Pancreas (tissue), 10 donors: ENCODE measurements at regions not wholly inside any gene's neighbourhood (a gene's known extent, or its start where the extent isn't known, plus 50 kb on each side); places are given as distances from the start of the nearest gene placed in this dataset.
A peak's percentile ranks its signal among the peaks of the same experiment; 100 is the strongest.

Experiments
- ATAC-seq, 4 donors: fragments of 200-7000 bp; cut with Tn5 transposase; one replicate each; pipeline versions ENCODE4 v1.8.0 to v1.9.1; 2020; ENCODE audit warnings: mild to moderate bottlenecking in 4 of 4, moderate library complexity in 4 of 4
- DNase-seq, 6 donors: peaks; one replicate each; pipeline ENCODE4 v3.0.0-alpha.2; 2020
- FAIRE-seq: peaks from 2 replicates; lab custom pipeline; 2012; peaks lifted over from hg19 to GRCh38; lab: Jason Lieb, UNC
- H3K27ac ChIP-seq, 4 donors: fragments of 200-600 bp; sonication (generic); 1 replicate in 3 of 4; 2 replicates in 1 of 4; pipeline versions ENCODE4 v1.5.0 to v1.8.0; 2020
- H3K27me3 ChIP-seq, 4 donors: fragments of 200-600 bp; one replicate each; pipeline ENCODE4 v1.8.0; 2021
- H3K36me3 ChIP-seq, 3 donors: fragments of 200-600 bp; sonication (generic) in 1 of 3; one replicate each; pipeline versions ENCODE4 v1.5.0 to v1.8.0; 2020 to 2021
- H3K4me1 ChIP-seq, 3 donors: fragments of 200-600 bp; one replicate each; pipeline ENCODE4 v1.8.0; 2021
- H3K4me3 ChIP-seq, 4 donors: fragments of 200-600 bp; sonication (generic) in 2 of 4; one replicate each; pipeline versions ENCODE4 v1.5.0 to v1.8.0; 2020 to 2021
- H3K9me3 ChIP-seq, 4 donors: fragments of 200-600 bp; one replicate each; pipeline ENCODE4 v1.8.0; 2021
- CTCF ChIP-seq, 4 donors: fragments of 200-600 bp; sonication (generic) in 3 of 4; IDR thresholded peaks; one replicate each; pipeline versions ENCODE4 v1.5.0 to v1.8.0; 2021; ENCODE audit warnings: antibody characterized with exemption in 4 of 4
- WGBS, 2 donors: extraction: QIAGEN DNeasy Blood & Tissue Kit; methylation state at CpG; one replicate each; pipeline ENCODE4 v1.1.7; 2013; 5-methylcytosine and 5-hydroxymethylcytosine counted together
- intact Hi-C, 3 donors: fragments of 100-400 bp; cut with DNase I; formaldehyde crosslinking; loops; one replicate each; pipeline versions ENCODE4 v1.11.1 to v1.14.2; 2022
- donor health status: healthy with polysubstance abuse.
- donor health status: DM: no; HTN: no; CAD: no; lungs with moderate emphysema.
- donor health status: DM: no; HTN: no; CAD: no.
- donor health status: control.
- donor health status: control.
- donor health status: Bipolar disorder and iron deficiency.
- donor health status: DM: yes; HTN: yes; CAD: no.
- donor health status: DM: no; HTN: no; CAD: no.
- donor health status: DM: no; HTN: no; CAD: no.
- donor health status: DM: yes; HTN: yes; CAD: no.

GRCh38 chr13:31912647-31913401, 118.8 kb upstream of the FRY start:
- ATAC-seq (no peak), FAIRE-seq (no peak), DNase-seq (no peak)
- Histone ChIP-seq H3K9me3 (no peaks in the 10 kb centered on the region), H3K4me1 (peaks cover 0 to 9% (median 0%) of the 10 kb centered on the region in 3 donors), H3K27ac (no peak overlapping the region), H3K36me3 (no peaks in the 10 kb centered on the region), H3K27me3 (no peaks in the 10 kb centered on the region), H3K4me3 (no peak overlapping the region)
- 81 to 83% methylated on average over 2 of the region's 2 CpGs for WGBS, 2 donors
- no peak for TF ChIP-seq CTCF (IDR thresholded peaks at IDR 0.05)
- intact Hi-C loops = loop anchor here in 1 of 3 donors (10.0 kb wide), 2 partner anchors 72 to 392 kb away; no protein-coding TSS in a partner anchor

- WGBS, 2 donors = 75 to 82% methylated on average over 2 of the region's 2 CpGs
- H3K9me3 ChIP-seq = no peaks in the 10 kb centered on the region
- H3K4me3 ChIP-seq = no peak overlapping the region
- no peaks in the 10 kb centered on the region for H3K36me3 ChIP-seq
- no peak for FAIRE-seq
- no peak overlapping the region for H3K27ac ChIP-seq
- H3K27me3 ChIP-seq = no peaks in the 10 kb centered on the region
- intact Hi-C loops = loop anchor here in 1 of 3 donors (10.0 kb wide), 2 partner anchors 71 to 391 kb away; no protein-coding TSS in a partner anchor
- ATAC-seq = peak; percentile 57 to 89 (median 80)
- TF ChIP-seq CTCF (IDR thresholded peaks at IDR 0.05) = no peak
- peak in 2 of 6 donors; percentile 13 to 36 for DNase-seq
- H3K4me1 ChIP-seq = peaks cover 0 to 9% (median 0%) of the 10 kb centered on the region in 3 donors
Observed at GRCh38 chr13:31913459-31913858, 118.1 kb upstream of the FRY start.

- no peak for TF ChIP-seq CTCF (IDR thresholded peaks at IDR 0.05)
- Histone ChIP-seq H3K36me3 (no peaks in the 10 kb centered on the region), H3K9me3 (no peaks in the 10 kb centered on the region), H3K27me3 (no peaks in the 10 kb centered on the region), H3K4me3 (no peak overlapping the region), H3K27ac (no peak overlapping the region), H3K4me1 (peaks cover 0 to 5% (median 0%) of the 10 kb centered on the region in 3 donors)
- no peak for DNase-seq
- WGBS, 2 donors = 92 to 94% methylated on average over 4 of the region's 4 CpGs
- no peak for ATAC-seq
- no peak for FAIRE-seq
- intact Hi-C loops = loop anchor here in 1 of 3 donors (10.0 kb wide), 2 partner anchors 70 to 390 kb away; no protein-coding TSS in a partner anchor
Observed at GRCh38 chr13:31914843-31915242, 116.7 kb upstream of the FRY start.

GRCh38 chr13:31918707-31919106, 112.9 kb upstream of the FRY start:
- FAIRE-seq = no peak
- Histone ChIP-seq H3K36me3 (no peaks in the 10 kb centered on the region), H3K27me3 (no peaks in the 10 kb centered on the region), H3K4me3 (no peak overlapping the region), H3K4me1 (no peaks in the 10 kb centered on the region), H3K27ac (no peak overlapping the region), H3K9me3 (no peaks in the 10 kb centered on the region)
- 82 to 83% methylated on average over 2 of the region's 2 CpGs for WGBS, 2 donors
- no peak for DNase-seq
- ATAC-seq = no peak
- intact Hi-C loops = loop anchor here in 1 of 3 donors (10.0 kb wide), 2 partner anchors 66 to 386 kb away; no protein-coding TSS in a partner anchor
- TF ChIP-seq CTCF (IDR thresholded peaks at IDR 0.05) = no peak

GRCh38 chr13:31919241-31919640, 112.3 kb upstream of the FRY start:
- intact Hi-C loops = loop anchor here in 1 of 3 donors (10.0 kb wide), 2 partner anchors 66 to 386 kb away; no protein-coding TSS in a partner anchor
- no peak overlapping the region for H3K4me3 ChIP-seq
- no peaks in the 10 kb centered on the region for H3K27me3 ChIP-seq
- 82 to 93% methylated on average over 2 of the region's 2 CpGs for WGBS, 2 donors
- no peaks in the 10 kb centered on the region for H3K9me3 ChIP-seq
- no peak overlapping the region for H3K27ac ChIP-seq
- H3K4me1 ChIP-seq = no peaks in the 10 kb centered on the region
- no peak for FAIRE-seq
- no peak for DNase-seq
- H3K36me3 ChIP-seq = no peaks in the 10 kb centered on the region
- no peak for TF ChIP-seq CTCF (IDR thresholded peaks at IDR 0.05)
- no peak for ATAC-seq
